Ascending aorta (tissue), 2 donors: ENCODE measurements at regions not wholly inside any gene's neighbourhood (a gene's known extent, or its start where the extent isn't known, plus 50 kb on each side); places are given as distances from the start of the nearest gene placed in this dataset.

ENCODE experiments used
- DNase-seq, 2 donors: peaks; one replicate each; pipeline ENCODE4 v3.0.0-alpha.2; 2019; ENCODE audit warnings: low spot score in 2 of 2
- H3K27ac ChIP-seq, 2 donors: fragments of 200-600 bp; sonication (generic); one replicate each; pipeline ENCODE4 v1.5.1; 2016 to 2017; ENCODE audit warnings: mild to moderate bottlenecking in 1 of 2
- H3K27me3 ChIP-seq: fragments of 200-600 bp; sonication (generic); one replicate; pipeline ENCODE4 v1.5.1; 2017
- H3K36me3 ChIP-seq, 2 donors: fragments of 200-600 bp; sonication (generic); one replicate each; pipeline ENCODE4 v1.5.1; 2016
- H3K4me1 ChIP-seq, 2 donors: fragments of 200-600 bp; sonication (generic); one replicate each; pipeline ENCODE4 v1.5.1; 2016 to 2017; ENCODE audit warnings: mild to moderate bottlenecking in 1 of 2
- H3K4me3 ChIP-seq, 2 donors: fragments of 200-600 bp; sonication (generic); one replicate each; pipeline ENCODE4 v1.5.1; 2016 to 2017; ENCODE audit warnings: mild to moderate bottlenecking in 1 of 2
- H3K9me3 ChIP-seq, 2 donors: fragments of 200-600 bp; sonication (generic); one replicate each; pipeline ENCODE4 v1.5.1; 2016
- CTCF ChIP-seq, 3 experiments: fragments of 200-600 bp in 2 of 3; fragments of 450-650 bp in 1 of 3; sonication (generic) in 2 of 3; IDR thresholded peaks; one replicate each; pipeline ENCODE4 v1.5.1; 2016 to 2019; ENCODE audit warnings: antibody characterized with exemption in 3 of 3, mild to moderate bottlenecking in 1 of 3, moderate library complexity in 1 of 3
- intact Hi-C: fragments of 100-400 bp; cut with DNase I; formaldehyde crosslinking; loops from one replicate; pipeline ENCODE4 v1.15.1; 2023

- intact Hi-C loops = no loop called here
Observed at GRCh38 chr18:56278421-56279003, 359.9 kb downstream of the TXNL1 start.

GRCh38 chr18:56276466-56276865 lies 361.9 kb downstream of the TXNL1 start:
- no peaks in the 10 kb centered on the region for H3K9me3 ChIP-seq
- H3K27ac ChIP-seq = no peak overlapping the region
- no peak for DNase-seq
- no peak overlapping the region for H3K4me3 ChIP-seq
- H3K4me1 ChIP-seq = no peaks in the 10 kb centered on the region
- no peaks in the 10 kb centered on the region for H3K36me3 ChIP-seq
- TF ChIP-seq CTCF (IDR thresholded peaks at IDR 0.05) = no peak
- H3K27me3 ChIP-seq = no peaks in the 10 kb centered on the region
- intact Hi-C loops = no loop called here

More at GRCh38 chr18:56278421-56279003, 359.9 kb downstream of the TXNL1 start:
- H3K4me1 ChIP-seq = no peaks in the 10 kb centered on the region
- no peak overlapping the region for H3K27ac ChIP-seq
- no peak overlapping the region for H3K4me3 ChIP-seq
- no peak for DNase-seq
- no peaks in the 10 kb centered on the region for H3K36me3 ChIP-seq
- TF ChIP-seq CTCF (IDR thresholded peaks at IDR 0.05) = no peak
- no peaks in the 10 kb centered on the region for H3K27me3 ChIP-seq
- no peaks in the 10 kb centered on the region for H3K9me3 ChIP-seq

GRCh38 chr18:56273541-56274219 lies 364.7 kb downstream of the TXNL1 start:
- TF ChIP-seq CTCF (IDR thresholded peaks at IDR 0.05) = no peak
- intact Hi-C loops = no loop called here
- DNase-seq = no peak

GRCh38 chr18:56270671-56271250 lies 367.6 kb downstream of the TXNL1 start:
- no peaks in the 10 kb centered on the region for H3K36me3 ChIP-seq
- H3K9me3 ChIP-seq = no peaks in the 10 kb centered on the region
- TF ChIP-seq CTCF (IDR thresholded peaks at IDR 0.05) = no peak
- intact Hi-C loops = no loop called here
- H3K4me1 ChIP-seq = no peaks in the 10 kb centered on the region
- no peak overlapping the region for H3K4me3 ChIP-seq
- no peak for DNase-seq
- no peaks in the 10 kb centered on the region for H3K27me3 ChIP-seq
- no peak overlapping the region for H3K27ac ChIP-seq

More at GRCh38 chr18:56273541-56274219, 364.7 kb downstream of the TXNL1 start:
- no peaks in the 10 kb centered on the region for H3K36me3 ChIP-seq
- H3K9me3 ChIP-seq = no peaks in the 10 kb centered on the region
- H3K27me3 ChIP-seq = no peaks in the 10 kb centered on the region
- H3K4me1 ChIP-seq = no peaks in the 10 kb centered on the region
- no peak overlapping the region for H3K4me3 ChIP-seq
- H3K27ac ChIP-seq = no peak overlapping the region

- TF ChIP-seq CTCF (IDR thresholded peaks at IDR 0.05) = no peak
- no peak overlapping the region for H3K27ac ChIP-seq
- no peak for DNase-seq
- H3K27me3 ChIP-seq = no peaks in the 10 kb centered on the region
- no peaks in the 10 kb centered on the region for H3K4me1 ChIP-seq
- no peaks in the 10 kb centered on the region for H3K36me3 ChIP-seq
- H3K9me3 ChIP-seq = no peaks in the 10 kb centered on the region
- intact Hi-C loops = no loop called here
- H3K4me3 ChIP-seq = no peak overlapping the region
Observed at GRCh38 chr18:56269958-56270357, 368.4 kb downstream of the TXNL1 start.
